ENCODE measurements at regions not wholly inside any gene's neighbourhood (a gene's known extent, or its start where the extent isn't known, plus 50 kb on each side); places are given as distances from the start of the nearest gene placed in this dataset.

- Histone ChIP-seq H3K4me3 (no peak overlapping the region), H3K36me3 (ENCODE audit: control insufficient read depth, insufficient read depth, low read length) (no peaks in the 10 kb centered on the region), H3K4me2 (ENCODE audit: insufficient read depth, low read length) (no peak overlapping the region), H2AFZ (ENCODE audit: low read depth, low read length) (no peak overlapping the region), H3K27ac (ENCODE audit: extremely low read depth, low read depth, low read length) (no peak overlapping the region), H3K9me1 (ENCODE audit: control insufficient read depth, insufficient read depth, low read length) (no peaks in the 10 kb centered on the region), H3K79me2 (ENCODE audit: control insufficient read depth, insufficient read depth, low read length) (no peaks in the 10 kb centered on the region), H4K20me1 (replicated peaks; ENCODE audit: control insufficient read depth, insufficient read depth, low read length) (no peaks in the 10 kb centered on the region), H3K9me3 (replicated peaks; ENCODE audit: control insufficient read depth, insufficient read depth, low read depth, low read length) (no peaks in the 10 kb centered on the region; the same call in 1 of the 2 replicates), H3K4me1 (replicated peaks in 1 of 2; ENCODE audit: control insufficient read depth in 2 of 2, insufficient read depth in 2 of 2, low read length in 2 of 2) (no peaks in the 10 kb centered on the region), H3K27me3 (ENCODE audit: control insufficient read depth in 2 of 2, insufficient read depth in 2 of 2, low read length in 2 of 2) (no peaks in the 10 kb centered on the region), H3K9ac (ENCODE audit: insufficient read depth in 1 of 2, low read depth in 2 of 2, low read length in 2 of 2) (no peak overlapping the region)
- no TSS peak for BruUV-seq (replicated peaks)
- POLR2A ChIA-PET = no interaction called here
- in situ Hi-C loops (cut with MboI) = no loop called here
- DNase-seq (ENCODE audit: extremely low read depth in 1 of 4, low spot score in 3 of 4) (no peak), FAIRE-seq (no peak), ATAC-seq (no peak)
- CTCF ChIA-PET (ENCODE audit: low intra/inter-chr PET ratio) = no interaction called here
- intact Hi-C loops (cut with micrococcal nuclease) = no loop called here
- TF ChIP-seq ZKSCAN8 (CRISPR knock-in tag; IDR thresholded peaks at IDR 0.05) = no peak
- no peak for TF ChIP-seq HMGXB4 (CRISPR knock-in tag; IDR thresholded peaks at IDR 0.05)
- no peak for TF ChIP-seq ZNF347 (CRISPR knock-in tag; IDR thresholded peaks at IDR 0.05; ENCODE audit: low read depth)
- no peak for TF ChIP-seq MTA2 (IDR thresholded peaks at IDR 0.05; ENCODE audit: low read depth)
- no peak for TF ChIP-seq HBP1 (CRISPR knock-in tag; IDR thresholded peaks at IDR 0.05)
- no peak for TF ChIP-seq DNMT1 (IDR thresholded peaks at IDR 0.05)
- TF ChIP-seq SRSF7 (optimal IDR thresholded peaks at IDR 0.05; ENCODE audit: low read depth, low read length) = no peak
- no peak for TF ChIP-seq KDM5B (IDR thresholded peaks at IDR 0.05; ENCODE audit: insufficient replicate concordance, low read depth, low read length)
- TF ChIP-seq RBM22 (IDR thresholded peaks at IDR 0.05; ENCODE audit: low read depth, low read length, poor library complexity, severe bottlenecking) = no peak
- no peak for TF ChIP-seq HSF4 (CRISPR knock-in tag; IDR thresholded peaks at IDR 0.05; ENCODE audit: borderline replicate concordance)
- TF ChIP-seq MYBL2 (IDR thresholded peaks at IDR 0.05; ENCODE audit: low read depth) = no peak
- TF ChIP-seq MYBL2 (CRISPR knock-in tag; IDR thresholded peaks at IDR 0.05; ENCODE audit: borderline replicate concordance) = no peak
- no peak for TF ChIP-seq YBX1 (IDR thresholded peaks at IDR 0.05)
- TF ChIP-seq ASH1L (IDR thresholded peaks at IDR 0.05; ENCODE audit: borderline replicate concordance, low read depth, partially characterized antibody) = no peak
- no peak for TF ChIP-seq RFX5 (IDR thresholded peaks at IDR 0.05; ENCODE audit: low read depth, low read length)
- TF ChIP-seq TAL1 (IDR thresholded peaks at IDR 0.05) = no peak
- no peak for TF ChIP-seq KDM1A (IDR thresholded peaks at IDR 0.05)
- no peak for TF ChIP-seq POLR3A (IDR thresholded peaks at IDR 0.05; ENCODE audit: borderline replicate concordance, extremely low read depth, insufficient read depth, insufficient read length)
- TF ChIP-seq ZEB2 (IDR thresholded peaks at IDR 0.05) = no peak
- no peak for TF ChIP-seq GABPB1 (CRISPR knock-in tag; IDR thresholded peaks at IDR 0.05)
- TF ChIP-seq ELF4 (CRISPR knock-in tag; IDR thresholded peaks at IDR 0.05) = no peak
- whole genome bisulfite sequencing (ENCODE audit: insufficient coverage, low coverage, missing lambda C conversion rate) = 4% methylated on average over 4 of the region's 4 CpGs
Observed at GRCh38 chr1:239125027-239125426, 261.3 kb upstream of the CHRM3 start.

Data from K562 (cell line).